Choroid plexus epithelial cell (primary cell): ENCODE measurements at regions not wholly inside any gene's neighbourhood (a gene's known extent, or its start where the extent isn't known, plus 50 kb on each side); places are given as distances from the start of the nearest gene placed in this dataset.
"Not testable (repeated sequence)": the region's sequence is repeated elsewhere in the genome, so short reads cannot be mapped to it uniquely, and the experiment has no call there.

Source experiments
- DNase-seq: peaks from one replicate; pipeline ENCODE4 v3.0.0-alpha.2; 2010; ENCODE audit warnings: low read depth
- H3K4me3 ChIP-seq: 2 replicates; pipeline ENCODE4 v1.5.1; 2011; ENCODE audit warnings: low read depth, mild to moderate bottlenecking, control low read depth, low read length, moderate library complexity
- CTCF ChIP-seq: conservative IDR thresholded peaks from 2 replicates; pipeline ENCODE4 v1.5.1; 2011; ENCODE audit warnings: low read depth, mild to moderate bottlenecking, control low read depth, inconsistent platforms, low read length, moderate library complexity

- TF ChIP-seq CTCF = no peak
- DNase-seq = no peak
- H3K4me3 ChIP-seq = no peak overlapping the region
These were observed 97.9 kb downstream of the ZNF92 start for GRCh38 chr7:65471587-65471986.

DNA sequence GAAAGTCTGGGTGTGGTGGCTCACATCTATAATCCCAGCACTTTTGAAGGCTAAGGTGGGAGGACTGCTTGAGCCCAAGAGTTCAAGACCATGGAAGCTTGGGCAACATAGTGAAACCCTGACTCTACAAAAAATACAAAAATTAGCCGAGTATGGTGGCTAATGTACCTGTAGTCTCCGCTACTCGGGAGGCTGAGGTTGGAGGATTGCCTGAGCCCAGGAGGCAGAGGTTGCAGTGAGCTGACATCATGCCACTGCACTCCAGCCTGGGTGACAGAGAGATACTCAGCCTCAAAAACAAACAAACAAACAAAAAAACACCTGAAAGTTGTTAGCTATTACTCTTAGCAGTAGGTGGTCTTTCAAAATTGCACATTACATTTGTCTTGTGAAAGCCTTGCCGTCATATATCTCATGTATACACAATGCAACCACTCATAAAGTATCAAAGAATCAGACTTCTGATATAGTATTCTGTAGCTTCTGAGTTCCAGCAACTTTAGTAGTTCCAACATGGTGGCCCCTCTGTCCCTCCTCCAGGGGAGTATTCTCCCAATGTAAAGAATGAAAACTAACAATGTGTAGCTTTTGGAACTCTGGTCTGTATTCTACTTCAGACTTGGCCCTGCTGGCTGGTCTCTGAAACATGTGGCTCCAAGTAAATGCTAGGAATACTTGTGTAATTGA is 101.5 kb downstream of the ZNF92 start:
- no peak for TF ChIP-seq CTCF
- DNase-seq = no peak
- no peak overlapping the region for H3K4me3 ChIP-seq

- no peak overlapping the region for H3K4me3 ChIP-seq
- DNase-seq = peak; percentile 47
- no peak for TF ChIP-seq CTCF
These were observed 102.2 kb downstream of the ZNF92 start for GRCh38 chr7:65475734-65476319.

DNA sequence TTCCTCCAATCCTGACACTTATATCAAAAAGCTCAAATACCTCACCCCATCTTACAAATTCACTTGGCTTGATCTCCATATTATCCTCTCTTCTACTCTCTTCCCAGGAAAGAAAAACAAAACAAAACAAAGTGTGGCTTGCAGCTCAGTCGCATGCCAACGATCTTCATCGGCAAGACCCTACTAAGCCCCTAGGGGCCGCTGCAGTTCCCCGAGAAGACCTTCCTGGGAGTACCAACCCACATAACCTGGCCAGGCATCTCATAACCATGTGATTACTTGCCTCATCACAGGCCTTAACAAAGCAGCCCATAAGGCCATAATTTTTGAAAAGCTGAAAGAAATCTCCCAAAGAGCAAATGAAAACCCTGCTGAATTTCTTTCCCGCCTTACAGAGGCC is 103.7 kb downstream of the ZNF92 start:
- TF ChIP-seq CTCF = peak; percentile 54
- H3K4me3 ChIP-seq = no peak overlapping the region
- peak; percentile 41 for DNase-seq

DNA sequence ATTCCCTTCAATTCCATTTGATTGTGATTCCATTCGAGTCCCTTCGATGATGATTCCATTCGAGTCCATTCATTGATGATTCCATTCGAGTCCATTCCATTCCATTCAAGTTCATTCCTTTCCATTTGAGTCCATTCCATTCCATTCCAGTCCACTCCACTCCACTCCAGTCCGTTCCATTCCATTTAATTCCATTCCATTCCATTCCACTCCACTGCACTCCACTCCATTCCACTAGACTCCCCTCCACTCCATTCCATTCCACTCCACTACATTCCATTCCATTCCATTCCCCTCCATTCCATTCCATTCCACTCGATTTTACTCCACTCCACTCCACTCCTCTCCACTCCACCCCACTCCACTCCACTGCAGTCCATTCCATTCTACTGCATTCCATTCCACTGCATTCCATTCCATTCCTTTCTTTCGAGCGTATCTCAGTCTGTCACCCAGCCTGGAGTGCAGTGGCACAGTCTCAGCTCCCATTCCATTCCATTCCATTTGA is 115.7 kb downstream of the ZNF92 start:
- no peak for DNase-seq
- TF ChIP-seq CTCF = no peak
- no peak overlapping the region for H3K4me3 ChIP-seq

- DNase-seq = not testable (repeated sequence)
These were observed 123.0 kb downstream of the ZNF92 start for GRCh38 chr7:65496697-65497096.

DNA sequence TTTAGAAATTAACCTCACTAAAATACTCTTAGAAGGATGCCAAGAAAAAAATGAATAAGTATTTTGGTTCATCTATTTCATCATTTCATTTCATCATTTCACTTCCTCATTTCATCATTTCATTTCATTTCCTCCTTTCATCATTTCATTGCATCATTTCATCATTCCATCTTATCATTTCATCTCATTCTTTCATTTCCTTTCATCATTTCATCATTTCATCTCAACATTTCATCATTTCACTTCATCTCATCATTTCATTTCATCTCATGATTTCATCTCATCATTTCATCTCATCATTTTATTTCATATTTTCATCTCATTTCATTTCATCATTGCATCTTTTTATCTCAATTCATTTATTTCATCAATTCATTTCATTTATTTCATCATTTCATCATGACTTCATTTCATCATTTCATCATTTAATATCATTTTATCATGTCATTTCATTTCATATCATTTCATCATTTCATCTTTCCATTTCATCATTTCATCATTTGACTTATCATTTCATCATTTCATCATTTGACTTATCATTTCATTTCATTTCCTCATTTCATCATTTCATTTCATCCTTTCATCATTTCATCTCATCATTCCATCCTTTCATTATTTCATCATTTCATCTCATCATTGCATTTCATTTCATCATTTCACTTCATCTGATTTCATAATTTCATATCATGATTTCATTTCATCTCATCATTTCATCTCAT is 129.9 kb downstream of the ZNF92 start:
- DNase-seq = no peak
- H3K4me3 ChIP-seq = no peak overlapping the region
- no peak for TF ChIP-seq CTCF

More at GRCh38 chr7:65496697-65497096, 123.0 kb downstream of the ZNF92 start:
- not testable (repeated sequence) for H3K4me3 ChIP-seq

GRCh38 chr7:65504504-65505319 is 131.1 kb downstream of the ZNF92 start:
- not testable (repeated sequence) for H3K4me3 ChIP-seq, DNase-seq

DNA sequence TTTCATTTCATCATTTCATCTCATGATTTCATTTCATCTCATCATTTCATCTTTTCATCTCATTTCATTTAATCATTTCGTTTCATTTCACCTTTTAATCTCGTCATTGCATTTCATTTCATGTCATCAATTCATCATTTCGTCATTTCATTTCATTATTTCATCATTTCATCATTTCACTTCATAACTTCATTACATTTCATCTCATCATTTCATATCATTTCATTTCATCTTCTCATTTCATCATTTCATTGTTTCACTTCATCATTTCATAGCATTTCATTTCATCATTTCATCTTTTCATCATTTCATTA is 131.6 kb downstream of the ZNF92 start:
- DNase-seq, H3K4me3 ChIP-seq: not testable (repeated sequence)

GRCh38 chr7:65508581-65509367 is 135.1 kb downstream of the ZNF92 start:
- peak overlapping the region; percentile 38 for H3K4me3 ChIP-seq
- DNase-seq = not testable (repeated sequence)
